Vagina (tissue), 2 donors: ENCODE measurements at regions not wholly inside any gene's neighbourhood (a gene's known extent, or its start where the extent isn't known, plus 50 kb on each side); places are given as distances from the start of the nearest gene placed in this dataset.

ENCODE experiments used
- DNase-seq, 2 donors: peaks; one replicate each; pipeline ENCODE4 v3.0.0-alpha.2; 2017; ENCODE audit errors: extremely low spot score in 2 of 2
- H3K27ac ChIP-seq: fragments of 200-600 bp; sonication (generic); one replicate; pipeline ENCODE4 v1.5.1; 2019
- H3K27me3 ChIP-seq: fragments of 200-600 bp; sonication (generic); one replicate; pipeline ENCODE4 v1.5.1; 2019
- H3K36me3 ChIP-seq, 2 donors: fragments of 200-600 bp; sonication (generic); one replicate each; pipeline ENCODE4 v1.5.1; 2017 to 2019
- H3K4me1 ChIP-seq: fragments of 200-600 bp; sonication (generic); one replicate; pipeline ENCODE4 v1.5.1; 2019
- H3K4me3 ChIP-seq, 2 donors: fragments of 200-600 bp; sonication (generic); 1 replicate in 1 of 2; 2 replicates in 1 of 2; pipeline ENCODE4 v1.5.1; 2016 to 2019
- H3K9me3 ChIP-seq: fragments of 200-600 bp; sonication (generic); one replicate; pipeline ENCODE4 v1.5.1; 2019
- POLR2A ChIP-seq, 2 donors: fragments of 450-650 bp; IDR thresholded peaks; one replicate each; pipeline ENCODE4 v1.6.1; 2017; ENCODE audit warnings: antibody characterized with exemption in 2 of 2, mild to moderate bottlenecking in 2 of 2, moderate library complexity in 2 of 2
- POLR2AphosphoS5 ChIP-seq, 2 donors: sonication (generic); formaldehyde crosslinking; IDR thresholded peaks; one replicate each; pipeline ENCODE4 v1.9.0; 2017; ENCODE audit warnings: antibody characterized with exemption in 2 of 2, mild to moderate bottlenecking in 2 of 2, low read depth in 1 of 2; ENCODE audit not compliant: insufficient read depth in 1 of 2
- intact Hi-C: fragments of 100-400 bp; cut with DNase I; formaldehyde crosslinking; loops from one replicate; pipeline ENCODE4 v1.15.1; 2023
- TF ChIP-seq, protein P1 (sequence below), 3 experiments: fragments of 450-650 bp in 2 of 3; fragments of 200-600 bp in 1 of 3; sonication (generic) in 1 of 3; IDR thresholded peaks; one replicate each; pipeline ENCODE4 v1.5.1; 2017 to 2019; ENCODE audit warnings: antibody characterized with exemption in 3 of 3, mild to moderate bottlenecking in 2 of 3, moderate library complexity in 2 of 3

DNA sequence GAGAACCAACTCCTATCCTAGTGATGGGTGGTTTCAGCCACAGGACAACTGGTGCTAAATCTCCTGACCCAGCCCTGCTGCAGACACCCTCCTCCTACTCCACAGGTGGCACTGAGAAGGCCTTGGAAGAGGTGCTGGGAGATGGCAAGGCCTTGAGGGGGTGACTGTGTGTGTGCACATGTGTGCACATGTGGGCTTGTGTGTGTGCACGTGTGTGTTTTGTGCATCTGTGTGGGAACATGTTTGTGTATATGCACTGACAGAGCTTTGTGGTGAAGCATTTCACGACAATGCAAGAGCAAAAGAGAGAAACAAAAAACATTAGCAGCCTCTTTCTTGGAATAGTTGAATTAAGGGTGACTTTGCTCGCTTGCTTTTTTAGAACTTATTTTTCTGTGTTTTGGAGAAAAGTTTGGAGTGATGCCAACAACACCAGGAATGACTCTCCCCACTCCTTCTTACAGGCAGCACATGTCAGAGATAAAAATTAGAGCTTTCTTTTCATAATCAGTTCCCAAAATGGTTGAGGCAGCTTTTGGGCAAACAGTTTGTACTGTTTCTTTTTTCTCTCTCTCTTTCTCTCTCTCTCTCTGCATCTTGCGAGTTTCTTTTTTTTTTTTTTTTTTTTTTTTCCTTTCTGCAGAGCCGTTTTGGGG, 69.5 kb downstream of the SEC61G start:
- intact Hi-C loops, result no loop called here
- no peak overlapping the region for H3K4me3 ChIP-seq
- no peak for DNase-seq

DNA sequence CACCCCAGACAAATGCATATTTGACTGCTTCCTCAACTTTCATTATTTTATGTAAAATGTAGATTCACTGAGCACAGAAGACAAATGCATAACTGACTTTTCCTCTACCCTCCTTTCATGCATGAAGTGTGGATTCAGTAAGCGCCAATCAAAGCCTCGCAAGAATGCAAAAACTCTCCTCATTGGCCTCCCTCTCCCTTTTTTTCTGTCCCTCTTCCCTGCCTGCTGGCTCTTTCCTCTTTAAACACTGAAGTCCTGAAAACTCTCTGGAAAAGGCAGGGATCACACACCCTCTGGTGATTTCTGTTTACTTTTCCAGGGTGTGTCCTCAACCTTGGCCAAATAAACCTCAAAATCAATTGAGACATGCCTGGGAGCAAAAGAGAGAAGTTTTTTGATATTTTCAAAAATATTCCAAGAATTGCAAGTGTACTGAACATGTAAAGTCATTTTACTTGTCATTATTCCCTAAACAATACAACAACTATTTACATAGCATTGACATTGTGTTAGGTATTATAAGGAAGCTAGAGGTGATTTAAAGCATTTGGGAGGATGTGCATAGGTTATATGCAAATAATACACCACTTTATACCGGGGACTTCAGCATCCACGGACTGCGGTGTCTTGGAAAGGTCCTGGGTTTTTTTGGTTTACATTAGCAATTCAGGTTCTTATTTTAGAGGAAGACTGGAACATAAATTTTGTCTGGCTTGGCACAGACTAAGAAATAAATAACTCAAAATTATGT, 71.4 kb downstream of the SEC61G start:
- no peaks in the 10 kb centered on the region for H3K27me3 ChIP-seq
- H3K27ac ChIP-seq, result no peak overlapping the region
- intact Hi-C loops, result no loop called here
- no peak for TF ChIP-seq POLR2A (IDR thresholded peaks at IDR 0.05)
- TF ChIP-seq, protein P1, sequence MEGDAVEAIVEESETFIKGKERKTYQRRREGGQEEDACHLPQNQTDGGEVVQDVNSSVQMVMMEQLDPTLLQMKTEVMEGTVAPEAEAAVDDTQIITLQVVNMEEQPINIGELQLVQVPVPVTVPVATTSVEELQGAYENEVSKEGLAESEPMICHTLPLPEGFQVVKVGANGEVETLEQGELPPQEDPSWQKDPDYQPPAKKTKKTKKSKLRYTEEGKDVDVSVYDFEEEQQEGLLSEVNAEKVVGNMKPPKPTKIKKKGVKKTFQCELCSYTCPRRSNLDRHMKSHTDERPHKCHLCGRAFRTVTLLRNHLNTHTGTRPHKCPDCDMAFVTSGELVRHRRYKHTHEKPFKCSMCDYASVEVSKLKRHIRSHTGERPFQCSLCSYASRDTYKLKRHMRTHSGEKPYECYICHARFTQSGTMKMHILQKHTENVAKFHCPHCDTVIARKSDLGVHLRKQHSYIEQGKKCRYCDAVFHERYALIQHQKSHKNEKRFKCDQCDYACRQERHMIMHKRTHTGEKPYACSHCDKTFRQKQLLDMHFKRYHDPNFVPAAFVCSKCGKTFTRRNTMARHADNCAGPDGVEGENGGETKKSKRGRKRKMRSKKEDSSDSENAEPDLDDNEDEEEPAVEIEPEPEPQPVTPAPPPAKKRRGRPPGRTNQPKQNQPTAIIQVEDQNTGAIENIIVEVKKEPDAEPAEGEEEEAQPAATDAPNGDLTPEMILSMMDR (IDR thresholded peaks at IDR 0.05), result no peak
- no peak for TF ChIP-seq POLR2AphosphoS5 (IDR thresholded peaks at IDR 0.05; ENCODE audit: insufficient read depth in 1 of 2, low read depth in 1 of 2)
- no peaks in the 10 kb centered on the region for H3K9me3 ChIP-seq
- no peak overlapping the region for H3K4me3 ChIP-seq
- no peaks in the 10 kb centered on the region for H3K4me1 ChIP-seq
- no peak for DNase-seq
- no peaks in the 10 kb centered on the region for H3K36me3 ChIP-seq

More for the DNA sequence above, 69.5 kb downstream of the SEC61G start:
- no peaks in the 10 kb centered on the region for H3K27me3 ChIP-seq
- H3K27ac ChIP-seq, result no peak overlapping the region
- no peak for TF ChIP-seq POLR2A (IDR thresholded peaks at IDR 0.05)
- TF ChIP-seq, protein P1 (IDR thresholded peaks at IDR 0.05), result no peak
- no peak for TF ChIP-seq POLR2AphosphoS5 (IDR thresholded peaks at IDR 0.05; ENCODE audit: insufficient read depth in 1 of 2, low read depth in 1 of 2)
- no peaks in the 10 kb centered on the region for H3K9me3 ChIP-seq
- H3K36me3 ChIP-seq, result no peaks in the 10 kb centered on the region
- no peaks in the 10 kb centered on the region for H3K4me1 ChIP-seq

DNA sequence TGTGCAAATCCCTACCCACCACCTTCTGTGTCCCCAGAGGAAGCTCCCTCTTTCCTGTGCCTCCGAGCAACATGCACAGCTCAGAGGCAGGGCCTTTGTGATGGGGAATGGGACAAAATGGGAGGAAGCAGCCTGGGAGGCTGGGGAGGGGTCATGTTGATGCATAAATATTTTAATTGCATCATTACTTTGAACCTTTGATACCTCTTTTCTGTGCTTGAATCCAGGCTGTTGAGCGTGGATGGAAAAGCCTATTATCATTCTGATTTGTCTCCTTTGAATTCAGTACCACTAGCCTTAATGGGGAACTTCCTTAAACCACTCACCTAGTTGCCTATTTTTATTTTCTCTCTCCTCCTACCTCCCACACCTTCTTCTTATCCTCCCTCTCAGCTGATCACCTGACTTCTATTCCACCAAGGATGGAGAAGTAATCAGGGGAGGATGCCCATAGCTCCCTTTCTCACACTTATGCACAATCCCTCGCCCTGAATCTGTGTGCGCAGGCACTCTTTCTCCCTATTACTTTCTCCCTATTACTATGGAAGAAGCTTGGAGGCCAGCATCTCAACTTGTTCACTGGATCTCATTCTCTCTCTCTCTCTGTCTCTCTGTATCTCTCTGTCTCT, 78.5 kb downstream of the SEC61G start:
- H3K4me1 ChIP-seq, result no peaks in the 10 kb centered on the region
- TF ChIP-seq, protein P1 (IDR thresholded peaks at IDR 0.05), result no peak
- no peak for TF ChIP-seq POLR2A (IDR thresholded peaks at IDR 0.05)
- no peak for TF ChIP-seq POLR2AphosphoS5 (IDR thresholded peaks at IDR 0.05; ENCODE audit: insufficient read depth in 1 of 2, low read depth in 1 of 2)
- H3K27ac ChIP-seq, result no peak overlapping the region
- intact Hi-C loops, result no loop called here
- no peaks in the 10 kb centered on the region for H3K36me3 ChIP-seq
- no peaks in the 10 kb centered on the region for H3K9me3 ChIP-seq
- no peaks in the 10 kb centered on the region for H3K27me3 ChIP-seq
- H3K4me3 ChIP-seq, result no peak overlapping the region
- DNase-seq, result no peak

DNA sequence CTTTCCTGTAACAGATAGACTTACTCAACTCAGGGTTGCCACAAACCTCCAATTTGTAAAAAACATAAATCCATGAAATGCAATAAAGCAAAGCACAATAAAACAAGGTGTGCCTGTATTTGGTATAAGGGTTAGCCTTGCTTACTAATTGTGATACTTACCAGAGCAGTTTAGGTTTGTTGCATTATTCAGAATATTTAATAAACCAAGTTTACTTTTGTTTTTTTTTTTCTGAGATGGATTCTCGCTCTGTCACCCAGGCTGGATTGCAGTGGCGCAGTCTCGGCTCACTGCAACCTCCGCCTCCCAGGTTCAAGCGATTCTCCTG, 79.6 kb downstream of the SEC61G start:
- Histone ChIP-seq H3K4me3 (no peak overlapping the region), H3K4me1 (no peaks in the 10 kb centered on the region), H3K27ac (no peak overlapping the region), H3K27me3 (no peaks in the 10 kb centered on the region), H3K9me3 (no peaks in the 10 kb centered on the region), H3K36me3 (no peaks in the 10 kb centered on the region)
- DNase-seq, result no peak
- no peak for TF ChIP-seq POLR2AphosphoS5 (IDR thresholded peaks at IDR 0.05; ENCODE audit: insufficient read depth in 1 of 2, low read depth in 1 of 2)
- no peak for TF ChIP-seq POLR2A (IDR thresholded peaks at IDR 0.05)
- TF ChIP-seq, protein P1 (IDR thresholded peaks at IDR 0.05), result no peak
- intact Hi-C loops, result no loop called here
